GM19239 (cell line): ENCODE measurements at regions not wholly inside any gene's neighbourhood (a gene's known extent, or its start where the extent isn't known, plus 50 kb on each side); places are given as distances from the start of the nearest gene placed in this dataset.
"Not testable (repeated sequence)": the region's sequence is repeated elsewhere in the genome, so short reads cannot be mapped to it uniquely, and the experiment has no call there.

Experiments used
- DNase-seq: peaks from one replicate; pipeline ENCODE4 v3.0.0; 2011; ENCODE audit warnings: low spot score; ENCODE audit not compliant: insufficient read length
- FAIRE-seq: peaks from 2 replicates; lab custom pipeline; 2011; peaks lifted over from hg19 to GRCh38; lab: Jason Lieb, UNC

DNA sequence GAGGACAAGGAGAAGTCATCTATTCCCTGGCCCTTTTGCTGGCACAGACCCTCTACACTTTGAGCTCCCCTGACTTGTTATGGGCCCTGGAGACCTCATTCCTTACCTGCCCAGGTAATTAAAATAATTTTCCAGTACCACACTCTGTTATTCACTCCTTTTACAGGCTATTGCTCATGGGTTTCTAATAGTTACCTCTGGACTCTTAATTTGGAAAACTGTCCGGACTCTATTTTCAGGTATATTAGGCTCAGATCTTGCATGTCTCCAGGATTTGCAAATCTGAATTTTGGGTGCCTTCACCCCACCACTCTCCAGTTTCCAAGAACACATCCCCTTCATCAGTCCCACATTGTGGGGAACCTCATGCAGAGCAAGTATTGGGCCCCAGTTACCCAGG is 186.8 kb upstream of the SESN3 start:
- no peak for DNase-seq
- FAIRE-seq = no peak

- DNase-seq (no peak), FAIRE-seq (no peak)
Observed at GRCh38 chr11:95415837-95416304, 184.9 kb upstream of the SESN3 start.

GRCh38 chr11:95414217-95414616 is 183.2 kb upstream of the SESN3 start:
- FAIRE-seq (no peak), DNase-seq (no peak)

DNA sequence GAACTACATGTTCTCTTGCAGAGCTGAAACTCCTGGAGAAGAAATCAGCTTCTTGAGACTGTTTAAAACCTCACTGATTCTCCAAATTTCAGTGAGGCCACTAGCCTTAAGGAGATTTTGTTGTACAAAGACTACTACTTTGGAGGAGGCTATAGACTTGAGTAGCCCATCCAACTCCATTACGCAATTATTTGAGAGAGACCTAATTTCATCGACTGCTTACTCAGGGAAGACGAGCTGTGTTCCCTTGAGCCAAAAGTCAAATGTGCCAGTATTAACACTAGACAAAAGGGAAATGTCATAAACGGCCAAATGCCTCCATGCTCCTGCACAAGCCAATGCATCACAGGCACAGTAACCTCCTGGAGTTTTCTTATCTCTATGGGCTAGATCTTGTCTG is 182.8 kb upstream of the SESN3 start:
- no peak for FAIRE-seq
- DNase-seq = no peak

- DNase-seq (no peak), FAIRE-seq (no peak)
Observed at GRCh38 chr11:95413021-95413420, 182.0 kb upstream of the SESN3 start.

GRCh38 chr11:95412074-95412473 is 181.1 kb upstream of the SESN3 start:
- no peak for DNase-seq
- FAIRE-seq = no peak

GRCh38 chr11:95410707-95411106 is 179.7 kb upstream of the SESN3 start:
- not testable (repeated sequence) for DNase-seq, FAIRE-seq

- FAIRE-seq (no peak), DNase-seq (no peak)
Observed at GRCh38 chr11:95406271-95406670, 175.3 kb upstream of the SESN3 start.

DNA sequence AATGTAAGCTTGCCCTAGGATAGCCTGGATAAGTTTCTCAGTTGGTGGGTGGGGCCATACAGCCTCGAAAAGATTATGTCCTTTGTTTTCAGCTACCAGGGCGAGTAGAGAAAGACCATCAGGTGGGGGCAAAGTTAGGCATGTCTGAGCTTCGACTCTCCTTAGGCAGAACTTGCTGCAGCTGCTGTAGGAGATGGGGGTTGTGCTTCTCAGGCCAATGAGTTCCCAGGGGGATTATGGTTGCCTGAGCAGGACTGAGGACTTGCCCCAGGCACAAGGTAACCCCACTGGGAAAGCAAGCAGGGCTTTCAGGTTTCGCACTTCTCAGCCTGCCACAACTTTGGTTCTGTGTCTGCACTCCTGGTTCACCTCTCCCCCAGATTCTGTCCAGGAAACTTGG is 173.4 kb upstream of the SESN3 start:
- DNase-seq (no peak), FAIRE-seq (no peak)

GRCh38 chr11:95398437-95399112 is 167.6 kb upstream of the SESN3 start:
- DNase-seq (no peak), FAIRE-seq (no peak)

DNA sequence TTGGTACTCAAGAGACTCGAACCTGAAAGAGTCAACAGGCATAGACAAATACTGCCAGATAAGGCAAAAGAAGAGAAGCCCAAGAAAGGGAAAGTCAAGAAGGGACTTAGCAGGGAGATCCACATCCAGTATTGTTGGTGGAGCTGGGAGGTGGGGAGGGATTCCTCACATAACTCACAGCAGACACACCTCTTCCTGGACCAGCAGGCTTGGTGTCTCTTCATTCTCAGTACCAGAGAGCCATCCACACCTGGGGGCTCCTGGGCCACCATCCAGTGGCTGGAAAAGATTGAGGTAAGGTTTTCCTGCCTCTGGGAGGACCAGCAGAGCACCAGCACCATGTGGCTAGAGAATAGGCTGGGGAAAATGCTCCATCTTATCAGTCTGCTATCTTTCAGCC is 161.6 kb upstream of the SESN3 start:
- FAIRE-seq = no peak
- no peak for DNase-seq

- DNase-seq = no peak
- no peak for FAIRE-seq
Observed at GRCh38 chr11:95389427-95389826, 158.4 kb upstream of the SESN3 start.

DNA sequence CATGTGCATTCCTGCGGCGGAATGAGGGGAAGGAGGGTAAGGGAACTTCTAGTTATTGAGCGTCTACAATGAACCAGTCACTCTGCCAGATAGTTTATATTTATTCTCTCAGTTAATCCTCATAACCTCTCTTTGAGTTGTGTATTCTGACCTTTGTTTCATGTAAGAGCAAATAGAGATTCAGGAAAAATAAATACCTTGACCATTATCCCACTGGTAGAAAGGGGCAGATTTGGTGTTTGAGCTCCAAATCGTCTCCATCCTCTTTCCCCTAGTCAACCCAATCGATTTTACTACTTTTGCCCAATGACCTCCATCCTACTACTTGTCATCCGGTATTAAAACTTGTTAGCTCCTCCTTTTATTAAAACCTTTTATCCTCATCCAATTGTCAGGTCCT is 157.1 kb upstream of the SESN3 start:
- no peak for FAIRE-seq
- no peak for DNase-seq

DNA sequence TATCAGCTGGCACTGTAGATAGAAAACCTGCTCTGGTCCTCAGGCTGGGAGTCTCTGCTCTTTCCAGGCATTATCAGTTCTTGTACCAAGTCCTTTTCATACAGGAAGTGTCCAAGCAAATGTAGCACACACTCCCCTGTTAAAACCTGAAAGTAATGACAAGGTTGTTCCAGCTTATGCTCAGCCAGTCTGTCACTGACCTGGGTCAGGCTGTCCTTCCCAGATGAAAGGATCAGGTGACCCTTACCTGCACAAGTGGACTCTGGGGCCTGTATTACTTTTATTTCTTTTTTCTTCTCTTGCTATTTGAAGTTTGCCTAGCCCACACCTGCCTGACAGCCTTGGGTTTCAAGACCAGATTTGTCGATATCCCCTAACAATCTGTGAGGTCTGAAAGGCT is 156.3 kb upstream of the SESN3 start:
- FAIRE-seq (no peak), DNase-seq (no peak)

GRCh38 chr11:95385577-95385976 is 154.6 kb upstream of the SESN3 start:
- DNase-seq (no peak), FAIRE-seq (no peak)

GRCh38 chr11:95379479-95379878 is 148.5 kb upstream of the SESN3 start:
- no peak for DNase-seq
- FAIRE-seq = no peak

- FAIRE-seq = no peak
- DNase-seq = no peak
Observed at GRCh38 chr11:95378789-95379188, 147.8 kb upstream of the SESN3 start.

GRCh38 chr11:95378111-95378510 is 147.1 kb upstream of the SESN3 start:
- FAIRE-seq (no peak), DNase-seq (no peak)

DNA sequence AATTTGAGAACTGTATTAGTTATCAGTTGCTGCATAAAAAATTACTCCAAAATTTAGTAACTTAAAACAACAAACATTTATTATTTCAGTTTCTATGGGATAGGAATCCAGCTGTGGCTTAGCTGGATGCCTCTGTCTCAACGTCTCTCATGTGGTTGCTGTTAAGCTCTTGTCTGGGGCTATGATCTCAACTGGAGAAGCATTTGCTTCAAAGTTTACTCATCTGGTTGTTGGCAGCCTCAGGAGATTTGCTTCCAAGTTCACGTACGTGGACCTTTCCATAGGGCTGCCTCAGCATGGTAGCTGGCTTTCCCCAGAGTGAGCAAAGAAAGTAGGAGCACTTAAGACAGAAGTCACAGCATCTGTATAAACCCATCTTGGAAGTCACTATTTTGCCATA is 144.9 kb upstream of the SESN3 start:
- FAIRE-seq = no peak
- DNase-seq = no peak

DNA sequence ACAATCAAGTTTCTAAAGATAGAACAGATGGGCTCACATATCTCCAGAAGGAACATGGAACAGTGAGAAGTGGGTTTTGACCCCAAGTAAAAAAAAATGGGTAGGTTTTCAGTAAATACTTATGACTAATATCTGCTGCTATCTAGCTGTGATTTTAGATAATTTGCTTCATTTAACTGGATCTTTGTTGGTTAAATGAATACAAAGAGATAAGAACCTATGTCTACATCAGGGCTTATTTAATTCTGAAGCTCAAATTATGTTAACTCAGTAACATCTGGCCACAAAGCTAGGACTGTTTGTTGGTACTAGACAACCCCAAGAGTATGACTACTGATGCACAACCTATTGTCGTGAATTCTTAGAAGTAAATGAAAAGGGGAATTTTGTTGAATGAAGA is 144.4 kb upstream of the SESN3 start:
- FAIRE-seq (no peak), DNase-seq (no peak)

DNA sequence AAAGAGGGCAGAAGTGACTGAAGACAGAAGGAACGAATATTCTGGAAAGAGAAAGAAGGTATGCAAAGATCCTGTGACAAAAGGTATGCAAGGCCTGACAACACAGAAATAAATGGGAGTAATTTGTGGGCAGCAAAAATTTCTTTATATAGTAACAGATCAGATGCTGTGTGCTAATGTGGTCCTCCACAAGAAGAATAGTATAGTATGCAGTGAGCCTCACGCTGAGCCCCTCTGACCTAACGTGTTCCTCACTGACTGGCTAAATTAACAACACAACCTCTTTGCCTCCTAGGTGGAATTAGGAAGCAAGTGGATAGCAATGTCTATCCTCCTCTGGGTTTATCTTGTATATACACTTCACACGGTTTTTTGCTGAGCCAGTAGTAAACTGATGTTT is 143.1 kb upstream of the SESN3 start:
- FAIRE-seq (no peak), DNase-seq (no peak)

DNA sequence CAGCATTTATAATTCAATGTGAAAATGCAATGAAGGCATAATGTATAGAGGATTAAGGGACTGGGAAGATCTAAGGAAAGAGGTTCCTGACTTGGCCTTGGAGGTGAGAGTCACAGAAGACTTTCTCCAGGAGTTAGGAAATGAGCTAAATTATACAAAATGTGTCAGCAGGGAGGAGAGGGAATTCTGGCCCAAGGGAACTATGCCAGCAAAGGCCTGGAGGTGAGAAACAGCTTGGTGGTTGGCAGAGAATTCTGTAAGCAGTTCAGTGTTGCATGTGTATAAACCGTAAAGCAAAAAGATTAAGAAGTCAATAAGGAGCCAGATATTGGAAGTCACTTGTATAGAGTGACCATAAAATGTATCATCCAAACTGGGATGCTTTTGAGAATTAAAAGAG is 142.2 kb upstream of the SESN3 start:
- DNase-seq (no peak), FAIRE-seq (no peak)
